Left renal cortex interstitium (tissue), 4 donors: ENCODE measurements at regions not wholly inside any gene's neighbourhood (a gene's known extent, or its start where the extent isn't known, plus 50 kb on each side); places are given as distances from the start of the nearest gene placed in this dataset.

Experiments used
- DNase-seq, 4 donors: peaks; one replicate each; pipeline ENCODE4 v3.0.0-alpha.2; 2013; ENCODE audit warnings: low read depth in 4 of 4, low spot score in 2 of 4, missing footprints in 1 of 4

DNA sequence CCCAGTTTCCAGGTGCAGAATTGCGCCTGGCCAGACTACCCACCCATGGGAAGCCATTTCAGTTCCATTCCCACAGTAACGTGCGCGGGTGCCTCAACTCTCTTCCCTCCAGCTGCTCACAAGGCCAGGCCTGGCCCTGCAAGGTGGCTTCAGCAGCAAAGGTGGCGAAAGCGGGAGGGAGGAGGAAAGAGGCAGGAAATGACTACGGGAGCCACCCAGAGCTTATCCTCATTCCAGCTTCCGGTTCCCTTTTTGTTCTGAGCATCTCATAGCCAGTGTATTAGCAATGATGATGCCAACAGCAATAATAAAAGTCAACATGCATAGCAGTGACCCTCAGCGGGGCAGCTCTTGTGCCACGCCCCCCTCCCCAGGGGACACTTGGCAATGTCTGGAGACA, 101.5 kb upstream of the BOD1 start:
- no peak for DNase-seq

DNA sequence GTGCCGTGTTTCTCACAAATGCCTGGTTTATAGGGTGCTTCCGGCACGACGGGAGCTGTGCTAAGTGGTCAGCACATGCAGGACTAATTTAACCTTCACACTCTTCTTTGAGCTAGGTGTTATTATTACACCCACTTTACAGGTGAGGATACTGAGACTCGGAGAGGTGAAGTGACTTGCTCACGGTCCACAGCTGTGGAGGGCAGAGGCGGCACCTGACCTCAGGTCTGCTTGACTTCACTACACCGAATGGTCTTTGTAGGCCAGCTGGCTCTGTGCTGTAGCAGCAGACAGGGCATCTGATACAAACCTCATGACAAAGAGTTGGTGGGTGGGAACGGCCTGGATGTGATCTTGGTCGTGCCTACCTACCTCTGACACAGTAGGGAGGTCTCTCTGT, 102.0 kb upstream of the BOD1 start:
- no peak for DNase-seq

DNA sequence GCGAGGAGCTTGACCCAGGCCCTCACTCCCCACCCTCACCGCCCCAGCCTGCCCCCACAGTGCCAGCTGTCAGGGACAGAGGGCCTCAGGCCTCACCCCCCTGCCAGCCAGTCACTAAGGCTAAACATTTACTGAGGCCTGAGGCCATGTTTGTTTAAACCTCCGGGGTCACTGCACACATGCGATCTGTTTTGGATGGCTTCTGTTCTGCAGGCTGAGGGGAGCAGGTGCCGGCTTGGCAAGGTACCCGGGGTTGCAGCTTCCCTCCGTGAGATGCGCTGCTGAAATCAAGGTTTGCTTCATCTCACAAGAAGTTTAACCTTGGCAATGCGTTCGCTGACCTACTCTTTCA, 103.3 kb upstream of the BOD1 start:
- no peak for DNase-seq

GRCh38 chr5:173720286-173720952, 104.0 kb upstream of the BOD1 start:
- no peak for DNase-seq

GRCh38 chr5:173720953-173721600, 104.6 kb upstream of the BOD1 start:
- DNase-seq, result no peak

- no peak for DNase-seq
Measured at GRCh38 chr5:173721601-173722232, 105.3 kb upstream of the BOD1 start.

DNA sequence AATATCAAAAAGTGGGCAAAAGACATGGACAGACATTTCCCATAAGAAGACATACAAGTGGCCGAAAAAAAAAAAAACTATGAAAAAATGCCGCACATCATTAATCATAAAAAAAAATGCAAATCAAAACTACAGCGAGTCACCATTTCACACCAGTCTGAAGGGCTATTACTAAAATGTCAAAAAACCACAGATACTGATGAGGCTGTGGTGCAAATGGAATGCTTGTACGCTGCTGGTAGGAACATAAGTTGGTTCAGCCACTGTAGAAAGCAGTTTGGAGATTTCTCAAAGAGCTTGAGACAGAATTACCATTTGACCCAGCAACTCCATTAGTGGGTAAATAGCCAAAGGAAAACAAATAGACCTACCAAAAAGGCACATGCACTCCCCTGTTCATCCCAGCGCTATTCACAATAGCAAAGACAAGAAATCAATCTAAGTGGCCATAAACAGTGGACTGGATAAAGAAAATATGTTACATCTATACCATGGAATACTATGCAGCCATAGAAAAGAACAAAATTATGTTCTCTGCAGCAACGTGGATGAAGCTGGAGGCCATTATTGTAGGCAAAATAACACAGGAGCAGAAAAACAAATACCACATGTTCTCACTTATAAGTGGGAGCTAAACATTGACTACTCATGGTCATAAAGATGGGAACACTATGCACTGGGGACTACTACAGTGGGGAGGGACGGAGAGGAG, 110.6 kb upstream of the BOD1 start:
- DNase-seq, result no peak

GRCh38 chr5:173727839-173728778, 111.7 kb upstream of the BOD1 start:
- no peak for DNase-seq

- DNase-seq, result no peak
Measured at GRCh38 chr5:173729079-173729765, 112.8 kb upstream of the BOD1 start.

DNA sequence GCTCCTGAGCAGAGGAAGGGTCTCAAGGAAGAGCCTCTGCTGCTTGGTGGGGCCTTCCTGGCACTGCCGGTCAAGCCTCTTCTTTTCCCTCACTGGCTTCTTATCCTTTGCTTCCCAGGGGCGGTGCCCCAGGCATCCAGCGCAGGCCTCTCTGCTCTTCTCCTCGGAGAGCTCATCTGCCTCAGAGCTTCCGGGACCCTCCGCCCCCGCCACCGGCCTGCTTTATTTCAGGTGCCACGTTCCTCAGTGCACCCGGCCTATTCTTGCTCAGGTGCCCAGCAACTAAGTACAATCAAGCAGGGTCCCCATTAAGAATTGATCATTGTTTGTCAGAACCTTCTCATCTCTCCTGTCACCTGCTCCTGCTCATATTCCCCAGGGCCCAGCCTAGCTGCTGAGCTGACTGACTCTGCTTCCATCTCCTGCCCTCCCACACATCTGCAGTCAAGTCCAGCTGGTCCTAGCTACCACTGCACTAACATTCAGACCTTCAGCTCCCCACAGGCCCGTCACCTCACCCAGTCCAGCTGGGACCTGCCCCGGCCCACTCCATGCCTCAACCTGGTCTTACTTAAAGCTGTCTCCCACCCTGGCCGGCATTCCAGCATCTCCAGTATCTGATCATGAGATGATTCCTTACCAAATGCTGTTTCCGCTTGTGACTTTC, 114.3 kb upstream of the BOD1 start:
- no peak for DNase-seq

DNA sequence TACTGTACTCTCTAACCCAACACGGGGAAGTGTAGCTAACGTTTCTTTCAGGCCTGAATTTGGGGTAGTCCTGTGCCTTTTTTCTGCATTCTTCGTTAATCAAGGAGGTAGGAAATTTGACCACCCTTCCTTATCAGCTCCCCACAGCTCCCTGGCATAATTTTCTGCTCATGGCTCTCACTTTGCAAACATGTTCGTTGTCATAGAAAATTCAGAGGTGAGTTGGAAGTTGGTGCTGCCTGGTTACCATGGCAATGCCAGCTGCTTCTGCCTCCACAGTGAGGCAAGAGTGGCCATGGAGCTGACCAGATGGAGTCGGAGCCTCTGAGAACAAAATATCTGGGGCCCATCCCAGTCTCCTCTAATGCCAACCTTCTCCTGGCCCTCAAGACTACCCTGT, 116.6 kb upstream of the BOD1 start:
- DNase-seq, result no peak

DNA sequence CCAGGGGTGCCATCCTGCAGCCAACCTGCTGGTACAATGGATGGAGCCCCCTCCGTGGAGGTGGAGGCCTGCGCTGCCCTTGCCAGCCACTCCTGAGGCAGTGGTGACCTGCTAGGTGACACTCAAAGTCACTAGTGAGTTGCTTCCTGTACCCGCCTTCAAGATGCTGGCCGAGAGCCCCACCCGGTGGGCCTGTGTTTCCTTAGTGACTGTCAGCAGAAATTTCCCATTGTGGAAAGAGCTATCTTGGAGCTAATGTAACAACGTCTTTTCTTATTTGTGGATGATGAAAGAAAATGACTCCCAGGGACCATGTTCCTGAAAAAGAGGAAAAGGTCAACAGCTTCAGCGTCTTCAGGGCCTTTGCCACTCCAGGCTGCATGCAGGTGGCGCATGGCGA, 117.0 kb upstream of the BOD1 start:
- DNase-seq, result no peak

DNA sequence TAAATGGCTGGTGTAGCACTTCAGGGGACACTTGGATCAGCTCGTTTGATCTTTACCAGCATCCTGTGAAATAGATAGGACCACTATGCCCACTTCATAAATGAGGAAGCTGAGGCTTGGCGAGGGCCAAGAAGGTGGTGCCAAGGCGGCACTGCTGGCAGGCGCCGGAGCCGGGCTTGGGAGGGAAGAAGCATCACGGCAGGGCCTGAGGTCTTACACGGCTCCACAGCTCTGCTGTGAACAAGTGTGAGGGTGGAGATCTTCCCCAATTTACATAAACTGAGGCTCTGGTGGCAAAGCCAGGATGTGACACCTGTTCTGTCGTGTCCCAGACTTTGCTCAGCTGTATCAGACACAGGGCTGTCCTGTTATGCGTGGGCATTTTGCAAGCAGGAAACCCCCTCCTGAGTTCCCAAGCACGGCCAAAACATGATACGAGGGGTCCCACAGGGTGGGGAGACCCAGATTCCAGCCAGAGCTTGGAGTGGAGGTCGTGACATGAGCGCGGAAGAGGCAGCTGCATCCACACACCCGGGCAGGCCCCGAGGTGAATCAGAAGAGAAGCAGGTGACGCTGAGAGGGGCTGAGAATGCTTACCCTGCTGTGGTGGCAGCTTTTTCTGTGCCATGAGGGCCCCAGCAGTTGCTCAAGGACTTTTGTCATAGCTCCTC, 117.5 kb upstream of the BOD1 start:
- DNase-seq, result no peak

- no peak for DNase-seq
Measured at GRCh38 chr5:173734716-173735115, 118.3 kb upstream of the BOD1 start.

- no peak for DNase-seq
Measured at GRCh38 chr5:173735184-173735583, 118.7 kb upstream of the BOD1 start.

- DNase-seq, result no peak
Measured at GRCh38 chr5:173735691-173736090, 119.2 kb upstream of the BOD1 start.

DNA sequence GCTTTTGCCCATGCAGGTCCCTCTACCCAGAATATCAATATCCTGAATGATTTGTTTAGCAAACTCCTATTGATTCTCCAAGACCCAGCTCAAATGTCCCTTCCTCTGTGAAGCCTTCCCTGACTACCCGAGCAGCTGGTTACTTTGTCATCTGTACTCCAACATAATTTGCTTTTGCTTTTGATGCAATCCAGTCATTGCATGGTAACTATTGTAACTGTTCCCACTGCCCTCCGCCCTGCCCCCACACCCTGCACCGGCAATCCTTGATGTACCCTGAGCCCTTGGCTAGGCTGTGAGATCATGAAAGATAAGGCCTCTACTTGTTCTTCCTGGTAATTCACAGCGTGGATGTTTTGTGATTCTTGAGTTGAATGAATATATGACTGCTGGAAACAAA, 119.9 kb upstream of the BOD1 start:
- no peak for DNase-seq

GRCh38 chr5:173736923-173737412, 120.5 kb upstream of the BOD1 start:
- no peak for DNase-seq

- no peak for DNase-seq
Measured at GRCh38 chr5:173739741-173740140, 123.3 kb upstream of the BOD1 start.
